HG02798 (cell line): ENCODE measurements at regions not wholly inside any gene's neighbourhood (a gene's known extent, or its start where the extent isn't known, plus 50 kb on each side); places are given as distances from the start of the nearest gene placed in this dataset.

Experiments used
- ATAC-seq: cut with Tn5 transposase; IDR thresholded peaks from one replicate; pipeline ENCODE4 v1.9.1; 2021; ENCODE audit warnings: mild to moderate bottlenecking; ENCODE audit not compliant: unreplicated experiment, poor library complexity

- peak; percentile 92 for ATAC-seq
Measured at GRCh38 chr9:73219985-73220626, 68.4 kb downstream of the ANXA1 start.

- no peak for ATAC-seq
Measured at GRCh38 chr9:73223594-73223993, 71.9 kb downstream of the ANXA1 start.

- ATAC-seq = no peak
Measured at GRCh38 chr9:73229543-73229942, 77.9 kb downstream of the ANXA1 start.

- no peak for ATAC-seq
Measured at GRCh38 chr9:73230251-73230650, 78.6 kb downstream of the ANXA1 start.

- ATAC-seq = no peak
Measured at GRCh38 chr9:73231203-73231602, 79.5 kb downstream of the ANXA1 start.

GRCh38 chr9:73233359-73234007 lies 81.8 kb downstream of the ANXA1 start:
- no peak for ATAC-seq

GRCh38 chr9:73234008-73234360 lies 82.3 kb downstream of the ANXA1 start:
- no peak for ATAC-seq

GRCh38 chr9:73237140-73237539 lies 85.5 kb downstream of the ANXA1 start:
- ATAC-seq = no peak

GRCh38 chr9:73239570-73240265 lies 88.1 kb downstream of the ANXA1 start:
- no peak for ATAC-seq

GRCh38 chr9:73243078-73243477 lies 91.4 kb downstream of the ANXA1 start:
- ATAC-seq = no peak

- ATAC-seq = no peak
Measured at GRCh38 chr9:73259086-73259696, 107.5 kb downstream of the ANXA1 start.

- no peak for ATAC-seq
Measured at GRCh38 chr9:73260506-73260905, 108.8 kb downstream of the ANXA1 start.

GRCh38 chr9:73264631-73265030 lies 113.0 kb downstream of the ANXA1 start:
- no peak for ATAC-seq

GRCh38 chr9:73265876-73266275 lies 114.2 kb downstream of the ANXA1 start:
- no peak for ATAC-seq

GRCh38 chr9:73269430-73270101 lies 117.9 kb downstream of the ANXA1 start:
- ATAC-seq = peak; percentile 37

GRCh38 chr9:73270967-73271721 lies 119.5 kb downstream of the ANXA1 start:
- peak; percentile 47 for ATAC-seq

GRCh38 chr9:73280113-73280512 lies 128.4 kb downstream of the ANXA1 start:
- no peak for ATAC-seq

GRCh38 chr9:73284377-73284776 lies 132.7 kb downstream of the ANXA1 start:
- ATAC-seq = no peak

GRCh38 chr9:73294336-73294735 lies 142.7 kb downstream of the ANXA1 start:
- ATAC-seq = no peak

- no peak for ATAC-seq
Measured at GRCh38 chr9:73325983-73326382, 174.3 kb downstream of the ANXA1 start.
